H9 (cell line): ENCODE measurements at regions not wholly inside any gene's neighbourhood (a gene's known extent, or its start where the extent isn't known, plus 50 kb on each side); places are given as distances from the start of the nearest gene placed in this dataset.

Source experiments
- DNase-seq: peaks from one replicate; pipeline ENCODE4 v3.0.0-alpha.2; 2017
- H2AFZ ChIP-seq: one replicate; pipeline ENCODE4 v1.6.1; 2013; ENCODE audit warnings: mild to moderate bottlenecking, low read length, control low read depth, moderate library complexity
- H2AK5ac ChIP-seq: 2 replicates; pipeline ENCODE4 v1.6.1; 2013; ENCODE audit warnings: low read length, control low read depth, mixed read lengths; ENCODE audit not compliant: insufficient read length
- H2BK120ac ChIP-seq: one replicate; pipeline ENCODE4 v1.6.1; 2013; ENCODE audit warnings: low read depth, mild to moderate bottlenecking, low read length, control low read depth, inconsistent platforms; ENCODE audit not compliant: poor library complexity, severe bottlenecking
- H2BK12ac ChIP-seq: 2 replicates; pipeline ENCODE4 v1.6.1; 2013; ENCODE audit warnings: low read length, control low read depth, mixed read lengths, low read depth; ENCODE audit not compliant: insufficient read length
- H2BK15ac ChIP-seq: 2 replicates; pipeline ENCODE4 v1.6.1; 2013; ENCODE audit warnings: low read depth, low read length, control low read depth
- H2BK20ac ChIP-seq: one replicate; pipeline ENCODE4 v1.6.1; 2013; ENCODE audit warnings: low read depth, mild to moderate bottlenecking, low read length, control low read depth, inconsistent platforms; ENCODE audit not compliant: poor library complexity, severe bottlenecking
- H2BK5ac ChIP-seq: 2 replicates; pipeline ENCODE4 v1.6.1; 2013; ENCODE audit warnings: low read length, control low read depth, mixed read lengths; ENCODE audit not compliant: insufficient read length
- H3K14ac ChIP-seq: 2 replicates; pipeline ENCODE4 v1.6.1; 2013; ENCODE audit warnings: low read length, control low read depth; ENCODE audit not compliant: insufficient read depth
- H3K18ac ChIP-seq: 2 replicates; pipeline ENCODE4 v1.6.1; 2013; ENCODE audit warnings: low read depth, mild to moderate bottlenecking, mixed read lengths, low read length, control low read depth; ENCODE audit not compliant: insufficient read length
- H3K23ac ChIP-seq: 2 replicates; pipeline ENCODE4 v1.6.1; 2013; ENCODE audit warnings: low read length, control low read depth, mixed read lengths, low read depth; ENCODE audit not compliant: insufficient read length
- H3K23me2 ChIP-seq: 2 replicates; pipeline ENCODE4 v1.6.1; 2013; ENCODE audit warnings: low read depth, mild to moderate bottlenecking, mixed read lengths, low read length, control low read depth; ENCODE audit not compliant: insufficient read length, poor library complexity, severe bottlenecking
- H3K27ac ChIP-seq: 2 replicates; pipeline ENCODE4 v1.5.1; 2013; ENCODE audit warnings: low read length, control low read depth, mixed read lengths, low read depth; ENCODE audit not compliant: insufficient read length
- H3K27me3 ChIP-seq: 2 replicates; pipeline ENCODE4 v1.6.1; 2013; ENCODE audit warnings: low read length, control low read depth, inconsistent platforms; ENCODE audit not compliant: insufficient read depth
- H3K4ac ChIP-seq: 2 replicates; pipeline ENCODE4 v1.6.1; 2013; ENCODE audit warnings: low read depth, mild to moderate bottlenecking, control low read depth, inconsistent platforms, low read length, moderate library complexity
- H3K4me1 ChIP-seq: 2 replicates; pipeline ENCODE4 v1.6.1; 2013; ENCODE audit warnings: low read length, control low read depth, inconsistent platforms; ENCODE audit not compliant: insufficient read depth
- H3K4me2 ChIP-seq: 2 replicates; pipeline ENCODE4 v1.6.1; 2013; ENCODE audit warnings: low read length, control low read depth, mixed read lengths; ENCODE audit not compliant: insufficient read length, insufficient read depth
- H3K56ac ChIP-seq: 2 replicates; pipeline ENCODE4 v1.6.1; 2013; ENCODE audit warnings: low read depth, mild to moderate bottlenecking, mixed read lengths, low read length, control low read depth; ENCODE audit not compliant: insufficient read length
- H3K79me1 ChIP-seq: 2 replicates; pipeline ENCODE4 v1.6.1; 2013; ENCODE audit warnings: low read depth, mild to moderate bottlenecking, moderate library complexity, low read length, control low read depth, inconsistent platforms; ENCODE audit not compliant: insufficient read depth, poor library complexity, severe bottlenecking
- H3K79me2 ChIP-seq: 2 replicates; pipeline ENCODE4 v1.6.1; 2013; ENCODE audit warnings: low read length, control low read depth, inconsistent platforms; ENCODE audit not compliant: insufficient read depth
- H3K9ac ChIP-seq: 2 replicates; pipeline ENCODE4 v1.6.1; 2013; ENCODE audit warnings: low read length, control low read depth, mixed read lengths; ENCODE audit not compliant: insufficient read length; ENCODE audit errors: extremely low read depth
- H3K9me3 ChIP-seq: one replicate; pipeline ENCODE4 v1.6.1; 2013; ENCODE audit warnings: low read depth, low read length, inconsistent platforms; ENCODE audit not compliant: control insufficient read depth
- H3T11ph ChIP-seq: one replicate; pipeline ENCODE4 v1.6.1; 2013; ENCODE audit warnings: mild to moderate bottlenecking, low read length, control low read depth, inconsistent platforms
- H4K20me1 ChIP-seq: one replicate; pipeline ENCODE4 v1.6.1; 2013; ENCODE audit not compliant: control insufficient read depth, insufficient read length, insufficient read depth
- H4K5ac ChIP-seq: 2 replicates; pipeline ENCODE4 v1.6.1; 2013; ENCODE audit warnings: low read depth, mild to moderate bottlenecking, mixed read lengths, low read length, control low read depth; ENCODE audit not compliant: insufficient read length
- H4K8ac ChIP-seq: replicated peaks from 2 replicates; pipeline ENCODE4 v1.6.1; 2013; ENCODE audit warnings: low read length, control low read depth, mixed read lengths, low read depth; ENCODE audit not compliant: insufficient read length
- H4K91ac ChIP-seq: 2 replicates; pipeline ENCODE4 v1.6.1; 2013; ENCODE audit warnings: low read depth, mild to moderate bottlenecking, moderate library complexity, mixed read lengths, low read length, control low read depth; ENCODE audit not compliant: insufficient read length
- H3K27ac Mint-ChIP-seq, 3 experiments: 2 replicates in 2 of 3; 3 replicates in 1 of 3; pipeline ENCODE4 v1.8.0; 2020 to 2021; ENCODE audit warnings: mixed read lengths in 3 of 3, mild to moderate bottlenecking in 1 of 3, moderate library complexity in 1 of 3
- H3K27me3 Mint-ChIP-seq: 2 replicates; pipeline ENCODE4 v1.8.0; 2021; ENCODE audit warnings: low read depth, mild to moderate bottlenecking, moderate library complexity, mixed read lengths
- H3K36me3 Mint-ChIP-seq, 3 experiments: 2 replicates in 2 of 3; 3 replicates in 1 of 3; pipeline ENCODE4 v1.8.0; 2020 to 2021; ENCODE audit warnings: low read depth in 3 of 3, mixed read lengths in 3 of 3; ENCODE audit not compliant: insufficient read depth in 1 of 3
- H3K4me1 Mint-ChIP-seq, 2 experiments: 2 replicates each; pipeline ENCODE4 v1.8.0; 2020; ENCODE audit warnings: mixed read lengths in 2 of 2
- H3K4me3 Mint-ChIP-seq, 2 experiments: 2 replicates in 1 of 2; 3 replicates in 1 of 2; pipeline ENCODE4 v1.8.0; 2020 to 2021; ENCODE audit warnings: mild to moderate bottlenecking in 2 of 2, mixed read lengths in 2 of 2, moderate library complexity in 1 of 2
- H3K9me3 Mint-ChIP-seq, 2 experiments: 2 replicates in 1 of 2; 3 replicates in 1 of 2; pipeline ENCODE4 v1.8.0; 2020; ENCODE audit warnings: mild to moderate bottlenecking in 2 of 2, mixed read lengths in 2 of 2, moderate library complexity in 1 of 2
- WGBS: extraction: QIAGEN DNeasy Blood & Tissue Kit; methylation state at CpG from one replicate; pipeline ENCODE4 v1.1.7; 2013; ENCODE audit warnings: missing lambda C conversion rate, low lambda C conversion rate, mixed read lengths; ENCODE audit not compliant: insufficient read length; ENCODE audit errors: extremely low coverage; 5-methylcytosine and 5-hydroxymethylcytosine counted together
- TF ChIP-seq, protein P1 (sequence below): fragments of 200-600 bp; sonication (generic); conservative IDR thresholded peaks from 3 replicates; pipeline ENCODE4 v1.8.0; 2021; ENCODE audit warnings: antibody characterized with exemption, mild to moderate bottlenecking

DNA sequence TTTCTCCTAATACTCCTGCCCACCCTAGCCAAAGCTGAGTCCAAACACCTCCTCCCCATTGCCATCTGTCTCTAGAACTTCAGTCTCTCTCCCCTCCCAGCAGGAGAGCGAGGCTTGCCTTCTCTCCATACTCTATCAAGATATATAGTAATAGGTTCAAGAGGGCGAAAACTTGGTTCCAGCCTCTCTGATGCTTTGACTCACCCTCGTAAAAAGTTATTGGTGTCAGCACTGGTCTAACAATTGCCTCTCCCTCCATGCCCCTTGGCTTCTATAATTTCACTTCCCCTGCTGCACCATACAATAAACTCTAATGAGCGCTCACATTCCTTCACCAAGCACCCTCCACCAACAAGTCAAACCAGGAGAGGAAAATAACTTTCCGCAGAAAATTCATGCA lies 797.3 kb downstream of the BCL11A start:
- no peak overlapping the region for H3K14ac ChIP-seq
- no peak overlapping the region for H3K4me2 ChIP-seq
- no peaks in the 10 kb centered on the region for H3K23me2 ChIP-seq
- no peak overlapping the region for H4K91ac ChIP-seq
- TF ChIP-seq, protein P1, sequence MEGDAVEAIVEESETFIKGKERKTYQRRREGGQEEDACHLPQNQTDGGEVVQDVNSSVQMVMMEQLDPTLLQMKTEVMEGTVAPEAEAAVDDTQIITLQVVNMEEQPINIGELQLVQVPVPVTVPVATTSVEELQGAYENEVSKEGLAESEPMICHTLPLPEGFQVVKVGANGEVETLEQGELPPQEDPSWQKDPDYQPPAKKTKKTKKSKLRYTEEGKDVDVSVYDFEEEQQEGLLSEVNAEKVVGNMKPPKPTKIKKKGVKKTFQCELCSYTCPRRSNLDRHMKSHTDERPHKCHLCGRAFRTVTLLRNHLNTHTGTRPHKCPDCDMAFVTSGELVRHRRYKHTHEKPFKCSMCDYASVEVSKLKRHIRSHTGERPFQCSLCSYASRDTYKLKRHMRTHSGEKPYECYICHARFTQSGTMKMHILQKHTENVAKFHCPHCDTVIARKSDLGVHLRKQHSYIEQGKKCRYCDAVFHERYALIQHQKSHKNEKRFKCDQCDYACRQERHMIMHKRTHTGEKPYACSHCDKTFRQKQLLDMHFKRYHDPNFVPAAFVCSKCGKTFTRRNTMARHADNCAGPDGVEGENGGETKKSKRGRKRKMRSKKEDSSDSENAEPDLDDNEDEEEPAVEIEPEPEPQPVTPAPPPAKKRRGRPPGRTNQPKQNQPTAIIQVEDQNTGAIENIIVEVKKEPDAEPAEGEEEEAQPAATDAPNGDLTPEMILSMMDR, result no peak
- DNase-seq, result no peak
- no peaks in the 10 kb centered on the region for H3K4me1 ChIP-seq
- H3K79me1 ChIP-seq, result no peaks in the 10 kb centered on the region
- H2BK20ac ChIP-seq, result no peak overlapping the region
- no peak overlapping the region for H4K8ac ChIP-seq
- H2BK5ac ChIP-seq, result no peak overlapping the region
- WGBS, result no CpG with 5 or more reads among the region's 5 CpGs
- no peak overlapping the region for H2BK120ac ChIP-seq
- H2BK15ac ChIP-seq, result no peak overlapping the region
- no peak overlapping the region for H3K9ac ChIP-seq
- Mint-ChIP-seq H3K4me1 (no peaks in the 10 kb centered on the region), H3K4me3 (no peak overlapping the region), H3K36me3 (no peaks in the 10 kb centered on the region), H3K27ac (no peak overlapping the region), H3K9me3 (no peaks in the 10 kb centered on the region), H3K27me3 (no peaks in the 10 kb centered on the region)
- no peak overlapping the region for H3K18ac ChIP-seq
- H2AK5ac ChIP-seq, result no peak overlapping the region
- H4K5ac ChIP-seq, result no peak overlapping the region
- H3K56ac ChIP-seq, result no peak overlapping the region
- H3K23ac ChIP-seq, result no peak overlapping the region
- H3K4ac ChIP-seq, result no peak overlapping the region
- no peaks in the 10 kb centered on the region for H4K20me1 ChIP-seq
- no peaks in the 10 kb centered on the region for H3K79me2 ChIP-seq
- no peak overlapping the region for H3T11ph ChIP-seq
- no peak overlapping the region for H2AFZ ChIP-seq
- H2BK12ac ChIP-seq, result no peak overlapping the region
- no peak overlapping the region for H3K27ac ChIP-seq
- no peaks in the 10 kb centered on the region for H3K27me3 ChIP-seq
- H3K9me3 ChIP-seq, result no peaks in the 10 kb centered on the region
